PC-9 (cell line): ENCODE measurements at regions not wholly inside any gene's neighbourhood (a gene's known extent, or its start where the extent isn't known, plus 50 kb on each side); places are given as distances from the start of the nearest gene placed in this dataset.

Experiments used
- CTCF ChIP-seq: fragments of 200-600 bp; sonication (generic); conservative IDR thresholded peaks from 2 replicates; pipeline ENCODE4 v1.6.1; 2017; ENCODE audit warnings: mixed run types, antibody characterized with exemption, mild to moderate bottlenecking, moderate library complexity
- EZH2 ChIP-seq: fragments of 200-600 bp; sonication (generic); IDR thresholded peaks from 2 replicates; pipeline ENCODE4 v1.8.0; 2017; ENCODE audit warnings: antibody characterized with exemption, low read depth

GRCh38 chr6:9675122-9675521, 739.8 kb downstream of the TFAP2A start:
- TF ChIP-seq CTCF (no peak), EZH2 (no peak)
